Trophoblast cell (in vitro differentiated cells and primary cell): ENCODE measurements at regions not wholly inside any gene's neighbourhood (a gene's known extent, or its start where the extent isn't known, plus 50 kb on each side); places are given as distances from the start of the nearest gene placed in this dataset.

Experiments used
- DNase-seq, 2 donors: peaks; one replicate each; pipeline ENCODE4 v3.0.0-alpha.2; 2016
- H2AFZ ChIP-seq: 2 replicates; pipeline ENCODE4 v1.6.1; 2013; ENCODE audit warnings: low read length, moderate library complexity, mild to moderate bottlenecking; ENCODE audit not compliant: insufficient read depth, poor library complexity
- H2AK5ac ChIP-seq: 2 replicates; pipeline ENCODE4 v1.6.1; 2013; ENCODE audit warnings: mild to moderate bottlenecking, low read length
- H2BK120ac ChIP-seq: 2 replicates; pipeline ENCODE4 v1.6.1; 2013; ENCODE audit warnings: low read length, mild to moderate bottlenecking, moderate library complexity; ENCODE audit not compliant: insufficient read depth, poor library complexity
- H2BK12ac ChIP-seq: 2 replicates; pipeline ENCODE4 v1.6.1; 2013; ENCODE audit warnings: mild to moderate bottlenecking, low read length, moderate library complexity
- H2BK5ac ChIP-seq: 2 replicates; pipeline ENCODE4 v1.6.1; 2013; ENCODE audit warnings: low read length, low read depth, moderate library complexity, mild to moderate bottlenecking; ENCODE audit not compliant: poor library complexity
- H3K14ac ChIP-seq: 2 replicates; pipeline ENCODE4 v1.6.1; 2013; ENCODE audit warnings: mild to moderate bottlenecking, low read length
- H3K18ac ChIP-seq: 2 replicates; pipeline ENCODE4 v1.6.1; 2013; ENCODE audit warnings: mild to moderate bottlenecking, low read length
- H3K23ac ChIP-seq: 2 replicates; pipeline ENCODE4 v1.6.1; 2013; ENCODE audit warnings: low read length
- H3K27ac ChIP-seq: 2 replicates; pipeline ENCODE4 v1.5.1; 2013; ENCODE audit warnings: low read depth, mild to moderate bottlenecking, inconsistent platforms, low read length, moderate library complexity
- H3K27me3 ChIP-seq: 2 replicates; pipeline ENCODE4 v1.6.1; 2013; ENCODE audit warnings: inconsistent platforms, mild to moderate bottlenecking, low read length, moderate library complexity; ENCODE audit not compliant: insufficient read depth
- H3K36me3 ChIP-seq, 2 experiments: 1 replicate in 1 of 2; 2 replicates in 1 of 2; pipeline ENCODE4 v1.6.1; 2013; ENCODE audit warnings: low read length in 2 of 2, mild to moderate bottlenecking in 2 of 2, moderate library complexity in 1 of 2; ENCODE audit not compliant: insufficient read depth in 2 of 2, control insufficient read depth in 1 of 2
- H3K4ac ChIP-seq: 2 replicates; pipeline ENCODE4 v1.6.1; 2013; ENCODE audit warnings: low read depth, mild to moderate bottlenecking, low read length, moderate library complexity
- H3K4me1 ChIP-seq, 2 experiments: 1 replicate in 1 of 2; 2 replicates in 1 of 2; pipeline ENCODE4 v1.6.1; 2013; ENCODE audit warnings: low read length in 2 of 2, mild to moderate bottlenecking in 2 of 2, moderate library complexity in 1 of 2; ENCODE audit not compliant: insufficient read depth in 2 of 2, control insufficient read depth in 1 of 2
- H3K4me2 ChIP-seq: 2 replicates; pipeline ENCODE4 v1.6.1; 2013; ENCODE audit warnings: inconsistent platforms, mild to moderate bottlenecking, low read length, moderate library complexity
- H3K4me3 ChIP-seq: 2 replicates; pipeline ENCODE4 v1.5.1; 2013; ENCODE audit warnings: mild to moderate bottlenecking, low read depth, low read length, inconsistent platforms
- H3K79me1 ChIP-seq: one replicate; pipeline ENCODE4 v1.6.1; 2013; ENCODE audit warnings: low read length
- H3K79me2 ChIP-seq: 2 replicates; pipeline ENCODE4 v1.6.1; 2013; ENCODE audit warnings: low read length, mild to moderate bottlenecking; ENCODE audit not compliant: control insufficient read depth, insufficient read depth, poor library complexity
- H3K9ac ChIP-seq: 2 replicates; pipeline ENCODE4 v1.6.1; 2013; ENCODE audit warnings: mild to moderate bottlenecking, low read length
- H3K9me3 ChIP-seq: 2 replicates; pipeline ENCODE4 v1.6.1; 2013; ENCODE audit warnings: low read depth, mild to moderate bottlenecking, control low read depth, inconsistent platforms, low read length; ENCODE audit not compliant: insufficient read depth
- H4K12ac ChIP-seq: 2 replicates; pipeline ENCODE4 v1.6.1; 2013; ENCODE audit warnings: low read depth, mild to moderate bottlenecking, low read length, moderate library complexity
- H4K8ac ChIP-seq: 2 replicates; pipeline ENCODE4 v1.6.1; 2013; ENCODE audit warnings: low read depth, mild to moderate bottlenecking, low read length, moderate library complexity
- H4K91ac ChIP-seq: one replicate; pipeline ENCODE4 v1.6.1; 2013; ENCODE audit warnings: low read depth, mild to moderate bottlenecking, low read length, moderate library complexity
- WGBS: extraction: QIAGEN DNeasy Blood & Tissue Kit; methylation state at CpG from one replicate; pipeline ENCODE4 v1.1.7; 2013; ENCODE audit warnings: missing lambda C conversion rate; ENCODE audit not compliant: insufficient read length, insufficient coverage; ENCODE audit errors: extremely low coverage; 5-methylcytosine and 5-hydroxymethylcytosine counted together

DNA sequence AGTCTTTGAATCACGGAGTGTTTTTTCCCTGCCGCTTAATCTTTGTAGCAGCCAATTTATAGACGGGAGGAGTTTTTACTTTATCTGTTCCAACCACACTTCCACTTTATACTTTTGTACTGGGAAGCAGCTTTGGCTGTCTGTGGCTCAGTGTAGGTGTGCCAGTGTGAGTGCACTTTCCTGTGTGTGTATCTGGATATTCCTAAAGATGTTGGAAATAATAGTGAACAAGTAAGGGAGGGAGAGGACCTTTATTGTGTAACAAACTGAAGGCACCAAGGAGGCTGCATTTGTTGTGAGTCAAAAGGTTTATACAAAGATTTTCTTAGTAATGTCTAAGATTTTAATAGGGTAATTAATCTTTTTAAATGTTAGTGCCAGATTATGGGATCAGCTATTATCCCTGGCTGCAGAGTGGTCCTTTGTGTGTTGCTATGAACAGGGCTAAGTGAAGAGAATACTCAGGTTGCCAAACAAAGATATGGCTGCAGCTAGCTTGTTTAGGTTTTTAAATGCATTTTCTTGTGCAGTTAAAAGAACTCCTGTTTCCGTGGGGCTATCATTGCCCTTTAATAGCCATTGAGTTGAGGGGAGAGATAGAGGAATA lies 226.3 kb downstream of the RNF144B start:
- Histone ChIP-seq H2AK5ac (no peak overlapping the region), H3K9me3 (peaks cover 2% of the 10 kb centered on the region), H3K4me2 (no peak overlapping the region), H3K14ac (no peak overlapping the region), H4K8ac (no peak overlapping the region), H3K9ac (no peak overlapping the region), H3K27me3 (no peaks in the 10 kb centered on the region), H2BK5ac (no peak overlapping the region), H3K36me3 (no peaks in the 10 kb centered on the region), H4K12ac (no peak overlapping the region), H3K4me1 (no peaks in the 10 kb centered on the region), H4K91ac (no peak overlapping the region), H3K18ac (no peak overlapping the region), H2BK12ac (no peak overlapping the region), H3K4ac (no peak overlapping the region), H2AFZ (no peak overlapping the region), H3K4me3 (no peak overlapping the region), H2BK120ac (no peak overlapping the region), H3K27ac (no peak overlapping the region), H3K79me1 (no peaks in the 10 kb centered on the region), H3K23ac (no peak overlapping the region), H3K79me2 (no peaks in the 10 kb centered on the region)
- WGBS: no CpG with 5 or more reads among the region's 4 CpGs
- no peak for DNase-seq

DNA sequence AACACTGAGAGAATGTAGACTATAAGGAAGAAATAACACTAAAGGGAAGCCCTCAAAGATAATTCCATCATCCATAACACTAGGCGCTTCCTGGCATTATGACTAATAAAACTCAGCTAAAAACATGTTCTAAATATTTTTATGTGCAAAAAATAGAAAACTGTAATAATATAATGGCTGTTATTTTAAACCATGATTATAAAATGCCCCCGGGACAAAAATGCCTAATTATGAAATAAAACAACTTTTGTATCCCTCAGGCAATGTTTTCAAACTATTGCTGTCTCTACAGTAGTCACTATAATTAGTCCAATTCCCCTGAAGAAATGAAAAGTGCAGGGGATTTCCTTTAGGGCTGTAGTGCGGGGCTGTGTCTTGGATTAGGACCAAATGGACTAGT lies 242.4 kb downstream of the RNF144B start:
- no peak overlapping the region for H3K23ac ChIP-seq
- no peaks in the 10 kb centered on the region for H3K79me1 ChIP-seq
- no peak overlapping the region for H2BK12ac ChIP-seq
- no peak overlapping the region for H4K91ac ChIP-seq
- H3K27me3 ChIP-seq: no peaks in the 10 kb centered on the region
- H2AFZ ChIP-seq: no peak overlapping the region
- H4K8ac ChIP-seq: no peak overlapping the region
- H3K9ac ChIP-seq: no peak overlapping the region
- H2AK5ac ChIP-seq: no peak overlapping the region
- no peak overlapping the region for H4K12ac ChIP-seq
- H3K4me3 ChIP-seq: no peak overlapping the region
- WGBS: no CpG with 5 or more reads among the region's 3 CpGs
- no peaks in the 10 kb centered on the region for H3K4me1 ChIP-seq
- no peaks in the 10 kb centered on the region for H3K9me3 ChIP-seq
- no peak overlapping the region for H3K4ac ChIP-seq
- no peak overlapping the region for H2BK120ac ChIP-seq
- no peak overlapping the region for H2BK5ac ChIP-seq
- H3K18ac ChIP-seq: no peak overlapping the region
- H3K27ac ChIP-seq: no peak overlapping the region
- DNase-seq: no peak
- H3K14ac ChIP-seq: no peak overlapping the region
- H3K36me3 ChIP-seq: no peaks in the 10 kb centered on the region
- H3K4me2 ChIP-seq: no peak overlapping the region
- no peaks in the 10 kb centered on the region for H3K79me2 ChIP-seq

DNA sequence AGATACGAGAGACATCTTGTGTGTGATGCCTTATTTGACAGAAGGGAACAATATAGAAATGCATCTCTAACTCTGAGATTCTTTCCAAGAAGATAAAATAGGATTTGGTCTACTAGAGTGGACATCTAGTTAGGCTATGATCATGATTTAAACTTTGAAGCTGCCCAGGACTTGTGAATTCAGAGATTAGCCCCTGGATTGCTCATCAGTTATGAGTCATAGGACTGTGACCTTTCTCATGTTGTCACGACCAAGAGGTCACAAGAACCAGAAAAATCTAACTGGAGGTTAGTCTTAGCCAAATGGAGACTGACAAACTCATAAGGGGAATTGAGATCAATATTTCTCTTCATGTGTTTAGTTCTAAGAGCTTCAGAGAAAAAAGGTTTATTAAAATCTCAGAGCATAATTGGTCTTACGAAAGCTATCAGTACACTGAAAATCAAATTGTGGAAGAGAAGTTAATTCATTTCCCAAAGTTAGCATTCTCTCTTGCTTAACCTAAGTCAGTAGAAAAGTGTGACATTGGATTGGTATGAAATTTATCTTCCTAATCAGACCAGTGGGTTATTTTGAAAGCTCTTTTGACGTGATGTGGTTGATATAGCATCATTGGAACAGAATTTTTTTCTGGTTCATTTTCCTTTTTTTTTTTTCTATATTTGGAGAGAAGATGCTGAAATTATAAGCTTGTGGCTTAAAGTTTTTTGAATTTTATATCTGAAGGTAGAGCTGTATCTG lies 245.7 kb downstream of the RNF144B start:
- no peak overlapping the region for H3K18ac ChIP-seq
- no peak overlapping the region for H3K27ac ChIP-seq
- no peaks in the 10 kb centered on the region for H3K36me3 ChIP-seq
- peak in 1 of 2 donors; percentile 35 for DNase-seq
- H3K9ac ChIP-seq: no peak overlapping the region
- no peak overlapping the region for H2AK5ac ChIP-seq
- H4K91ac ChIP-seq: no peak overlapping the region
- no peak overlapping the region for H4K12ac ChIP-seq
- H3K4me2 ChIP-seq: no peak overlapping the region
- H4K8ac ChIP-seq: no peak overlapping the region
- H3K4me3 ChIP-seq: no peak overlapping the region
- H2BK120ac ChIP-seq: no peak overlapping the region
- H3K27me3 ChIP-seq: no peaks in the 10 kb centered on the region
- no peak overlapping the region for H2BK12ac ChIP-seq
- no peaks in the 10 kb centered on the region for H3K4me1 ChIP-seq
- no peak overlapping the region for H3K14ac ChIP-seq
- H2AFZ ChIP-seq: no peak overlapping the region
- WGBS: no CpG with 5 or more reads among the region's 4 CpGs
- no peaks in the 10 kb centered on the region for H3K9me3 ChIP-seq
- no peak overlapping the region for H3K4ac ChIP-seq
- H3K79me2 ChIP-seq: no peaks in the 10 kb centered on the region
- no peaks in the 10 kb centered on the region for H3K79me1 ChIP-seq
- H3K23ac ChIP-seq: no peak overlapping the region
- H2BK5ac ChIP-seq: no peak overlapping the region

DNA sequence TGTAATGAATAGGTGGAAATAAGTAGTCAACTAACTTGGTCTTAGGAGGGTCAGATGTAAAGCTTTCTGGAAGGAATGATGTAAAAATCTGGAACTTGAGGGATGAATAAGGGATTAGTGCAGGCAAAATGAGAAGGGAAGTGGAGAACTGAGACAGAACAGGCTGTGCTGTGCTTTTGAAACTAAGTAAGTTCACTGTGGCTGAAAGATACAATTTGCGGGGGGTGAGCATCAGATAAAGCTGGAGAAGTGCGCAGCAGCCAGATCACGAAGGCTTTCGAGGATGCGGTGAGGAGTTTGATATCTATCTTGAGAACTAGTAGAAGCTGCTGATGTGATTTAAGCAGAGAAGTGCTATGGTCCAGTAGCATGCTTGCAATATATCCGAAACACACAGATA lies 247.8 kb downstream of the RNF144B start:
- no peak overlapping the region for H4K8ac ChIP-seq
- DNase-seq: no peak
- no peak overlapping the region for H2BK5ac ChIP-seq
- no peaks in the 10 kb centered on the region for H3K36me3 ChIP-seq
- H3K18ac ChIP-seq: no peak overlapping the region
- H2AFZ ChIP-seq: no peak overlapping the region
- H3K9ac ChIP-seq: no peak overlapping the region
- no peak overlapping the region for H3K4ac ChIP-seq
- H3K27me3 ChIP-seq: no peaks in the 10 kb centered on the region
- no peak overlapping the region for H2AK5ac ChIP-seq
- no peaks in the 10 kb centered on the region for H3K9me3 ChIP-seq
- H4K12ac ChIP-seq: no peak overlapping the region
- no peak overlapping the region for H4K91ac ChIP-seq
- H3K79me2 ChIP-seq: no peaks in the 10 kb centered on the region
- no peaks in the 10 kb centered on the region for H3K79me1 ChIP-seq
- WGBS: no CpG with 5 or more reads among the region's 6 CpGs
- H3K4me1 ChIP-seq: no peaks in the 10 kb centered on the region
- no peak overlapping the region for H3K4me3 ChIP-seq
- H3K14ac ChIP-seq: no peak overlapping the region
- H2BK120ac ChIP-seq: no peak overlapping the region
- no peak overlapping the region for H3K23ac ChIP-seq
- H3K27ac ChIP-seq: no peak overlapping the region
- no peak overlapping the region for H2BK12ac ChIP-seq
- no peak overlapping the region for H3K4me2 ChIP-seq
